A549 (cell line): ENCODE measurements at regions not wholly inside any gene's neighbourhood (a gene's known extent, or its start where the extent isn't known, plus 50 kb on each side); places are given as distances from the start of the nearest gene placed in this dataset.

Experiments used
- ATAC-seq, 2 experiments: fragments of 200-7000 bp in 1 of 2; fragments of >200 bp in 1 of 2; cut with Nextera tagmentation in 1 of 2; cut with Tn5 transposase in 1 of 2; 3 replicates each; pipeline versions ENCODE4 v1.8.0 to v1.9.1; 2018 to 2020; ENCODE audit warnings: mild to moderate bottlenecking in 1 of 2, moderate library complexity in 1 of 2
- CTCF ChIA-PET: fragments of 300-600 bp; sonication (Branson Sonifier 250); formaldehyde crosslinking; extraction: SDS; loops from one replicate; lab custom pipeline; 2021; ENCODE audit warnings: antibody characterized with exemption, inconsistent platforms; lab: Yijun Ruan, JAX
- POLR2A ChIA-PET: fragments of 350-600 bp; formaldehyde crosslinking; extraction: SDS; loops from one replicate; lab custom pipeline; 2021; ENCODE audit warnings: antibody characterized with exemption, inconsistent platforms; lab: Yijun Ruan, JAX
- DNase-seq, 2 experiments: peaks; one replicate each; pipeline versions ENCODE4 v3.0.0 to v3.0.0-alpha.2; 2011 to 2016; ENCODE audit warnings: low read depth in 1 of 2, low spot score in 1 of 2
- FAIRE-seq: peaks from 2 replicates; lab custom pipeline; 2011; peaks lifted over from hg19 to GRCh38; lab: Jason Lieb, UNC
- H3K27ac ChIP-seq, 2 experiments: fragments of >200 bp; sonication (Bioruptor Twin); formaldehyde crosslinking; 3 replicates each; pipeline ENCODE4 v1.5.1; 2016 to 2017
- H3K4me1 ChIP-seq: fragments of >200 bp; sonication (Bioruptor Twin); formaldehyde crosslinking; 3 replicates; pipeline ENCODE4 v1.6.1; 2016
- H3K4me2 ChIP-seq: fragments of >200 bp; sonication (Bioruptor Twin); formaldehyde crosslinking; 3 replicates; pipeline ENCODE4 v1.6.1; 2016
- H3K4me3 ChIP-seq: fragments of >200 bp; sonication (Bioruptor Twin); formaldehyde crosslinking; 3 replicates; pipeline ENCODE4 v1.5.1; 2016
- H3K9me3 ChIP-seq: fragments of >200 bp; sonication (Bioruptor Twin); formaldehyde crosslinking; 3 replicates; pipeline ENCODE4 v1.6.1; 2016
- BHLHE40 ChIP-seq: IDR thresholded peaks from 2 replicates; pipeline ENCODE4 v1.6.1; 2012; ENCODE audit warnings: low read depth, low read length, inconsistent platforms
- CBX8 ChIP-seq: fragments of 200-600 bp; sonication (generic); IDR thresholded peaks from 2 replicates; pipeline ENCODE4 v1.6.1; 2016
- CEBPB ChIP-seq, 2 experiments: fragments of >200 bp in 1 of 2; sonication (Bioruptor Twin) in 1 of 2; formaldehyde crosslinking in 1 of 2; IDR thresholded peaks; 2 replicates each; pipeline ENCODE4 v1.6.1; 2012 to 2016
- EHF ChIP-seq: fragments of 250-450 bp; sonication (Bioruptor Pico); IDR thresholded peaks from 2 replicates; pipeline ENCODE4 v1.5.0; 2020; ENCODE audit warnings: mild to moderate bottlenecking
- EHMT2 ChIP-seq: fragments of 200-600 bp; sonication (generic); IDR thresholded peaks from 2 replicates; pipeline ENCODE4 v1.6.1; 2016; ENCODE audit warnings: antibody characterized with exemption, low read depth, mild to moderate bottlenecking, moderate library complexity
- EP300 ChIP-seq, 2 experiments: fragments of >200 bp; sonication (Bioruptor Twin); formaldehyde crosslinking; IDR thresholded peaks; 2 replicates in 1 of 2; 3 replicates in 1 of 2; pipeline ENCODE4 v1.6.1; 2016 to 2017
- ESRRA ChIP-seq: fragments of 150-350 bp; IDR thresholded peaks from 2 replicates; pipeline ENCODE4 v1.6.1; 2014; ENCODE audit warnings: mild to moderate bottlenecking, low read length, borderline replicate concordance
- FOXS1 ChIP-seq: fragments of 250-450 bp; sonication (Bioruptor Pico); IDR thresholded peaks from 2 replicates; pipeline ENCODE4 v1.5.0; 2020; ENCODE audit warnings: mild to moderate bottlenecking, moderate library complexity
- GATA3 ChIP-seq: IDR thresholded peaks from 2 replicates; pipeline ENCODE4 v1.6.1; 2012; ENCODE audit warnings: borderline replicate concordance
- JUN ChIP-seq, 2 experiments: fragments of >200 bp; sonication (Bioruptor Twin); formaldehyde crosslinking; IDR thresholded peaks; 2 replicates in 1 of 2; 3 replicates in 1 of 2; pipeline ENCODE4 v1.6.1; 2016 to 2017
- JUNB ChIP-seq: fragments of >200 bp; sonication (Bioruptor Twin); formaldehyde crosslinking; IDR thresholded peaks from 2 replicates; pipeline ENCODE4 v1.6.1; 2016
- KDM1A ChIP-seq: fragments of 200-600 bp; sonication (generic); IDR thresholded peaks from 2 replicates; pipeline ENCODE4 v1.6.1; 2016; ENCODE audit warnings: low read depth, mild to moderate bottlenecking
- MYC ChIP-seq: IDR thresholded peaks from 2 replicates; pipeline ENCODE4 v1.6.1; 2012; ENCODE audit warnings: mild to moderate bottlenecking, inconsistent platforms, low read length, improper control_type of control experiment, borderline replicate concordance
- NFE2L2 ChIP-seq: fragments of 150-350 bp; conservative IDR thresholded peaks from 2 replicates; pipeline ENCODE4 v1.6.1; 2014; ENCODE audit warnings: low read length
- NPAS2 ChIP-seq: fragments of 250-450 bp; sonication (Bioruptor Pico); IDR thresholded peaks from 2 replicates; pipeline ENCODE4 v1.8.0; 2022; ENCODE audit warnings: mild to moderate bottlenecking, moderate library complexity, borderline replicate concordance
- NR3C1 ChIP-seq: fragments of >200 bp; sonication (Bioruptor Twin); formaldehyde crosslinking; IDR thresholded peaks from 3 replicates; pipeline ENCODE4 v1.6.1; 2017
- POLR2AphosphoS2 ChIP-seq: conservative IDR thresholded peaks from 2 replicates; pipeline ENCODE4 v1.6.1; 2012; ENCODE audit warnings: low read length, improper control_type of control experiment, inconsistent platforms
- RAD21 ChIP-seq, 2 experiments: fragments of >200 bp in 1 of 2; sonication (Bioruptor Twin) in 1 of 2; formaldehyde crosslinking in 1 of 2; IDR thresholded peaks in 1 of 2; conservative IDR thresholded peaks in 1 of 2; 2 replicates in 1 of 2; 3 replicates in 1 of 2; pipeline ENCODE4 v1.6.1; 2012 to 2018; ENCODE audit warnings: inconsistent platforms in 1 of 2
- TFCP2L1 ChIP-seq: fragments of 250-450 bp; sonication (Bioruptor Pico); IDR thresholded peaks from 2 replicates; pipeline ENCODE4 v1.5.0; 2021; ENCODE audit warnings: mild to moderate bottlenecking
- TP53 ChIP-seq: fragments of 250-450 bp; sonication (Bioruptor Pico); IDR thresholded peaks from 2 replicates; pipeline ENCODE4 v1.5.0; 2021; ENCODE audit warnings: mild to moderate bottlenecking, moderate library complexity
- ZC3H11A ChIP-seq: fragments of 450-650 bp; IDR thresholded peaks from 2 replicates; pipeline ENCODE4 v1.6.1; 2014; ENCODE audit warnings: antibody characterized with exemption, mild to moderate bottlenecking
- ZFP36 ChIP-seq: fragments of 450-650 bp; IDR thresholded peaks from 2 replicates; pipeline ENCODE4 v1.6.1; 2014; ENCODE audit warnings: borderline replicate concordance; ENCODE audit not compliant: partially characterized antibody
- ZSCAN20 ChIP-seq: fragments of 250-450 bp; sonication (Bioruptor Pico); IDR thresholded peaks from 2 replicates; pipeline ENCODE4 v1.8.0; 2022; ENCODE audit warnings: mild to moderate bottlenecking, moderate library complexity
- WGBS: methylation state at CpG from one replicate; pipeline ENCODE4 v1.1.6; 2017; ENCODE audit errors: missing lambda C conversion rate; 5-methylcytosine and 5-hydroxymethylcytosine counted together
- TF ChIP-seq, protein P1 (sequence below): fragments of >200 bp; sonication (Bioruptor Twin); formaldehyde crosslinking; IDR thresholded peaks from 2 replicates; pipeline ENCODE4 v1.6.1; 2016
- TF ChIP-seq, protein P2 (sequence below): fragments of 200-600 bp; sonication (generic); IDR thresholded peaks from 2 replicates; pipeline ENCODE4 v1.6.1; 2016; ENCODE audit warnings: antibody characterized with exemption, mild to moderate bottlenecking, moderate library complexity

DNA sequence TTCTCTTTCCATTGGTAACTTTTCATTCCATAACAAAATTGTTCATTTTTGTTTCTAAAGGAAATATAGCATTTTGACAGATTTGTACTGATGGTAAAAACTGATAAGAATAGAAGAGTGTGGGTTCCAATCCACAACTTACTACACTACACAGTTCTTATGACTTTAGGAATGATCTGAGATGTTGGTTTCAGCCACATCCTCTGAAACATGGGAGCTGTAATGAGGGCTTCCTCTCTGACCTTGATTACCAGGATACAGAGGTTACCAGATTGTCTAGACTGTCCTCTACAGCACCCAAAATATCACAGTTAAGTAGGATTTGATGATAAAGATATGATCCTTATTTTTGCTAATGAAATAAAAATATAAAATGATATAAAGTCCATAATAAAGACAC is 1184.6 kb downstream of the FLRT2 start (continued):
- no peak for TF ChIP-seq ZSCAN20
- no peak for TF ChIP-seq CEBPB (IDR thresholded peaks at IDR 0.05)
- TF ChIP-seq GATA3, result no peak
- no peak for TF ChIP-seq POLR2AphosphoS2
- no peak for TF ChIP-seq NFE2L2
- no peak for TF ChIP-seq CBX8
- TF ChIP-seq EHMT2, result no peak
- no peak for TF ChIP-seq TP53 (CRISPR knock-in tag)
- TF ChIP-seq FOXS1 (CRISPR knock-in tag), result no peak
- TF ChIP-seq, protein P1, sequence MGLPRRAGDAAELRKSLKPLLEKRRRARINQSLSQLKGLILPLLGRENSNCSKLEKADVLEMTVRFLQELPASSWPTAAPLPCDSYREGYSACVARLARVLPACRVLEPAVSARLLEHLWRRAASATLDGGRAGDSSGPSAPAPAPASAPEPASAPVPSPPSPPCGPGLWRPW, result no peak
- TF ChIP-seq, all 56 proteins: peak for 0

DNA sequence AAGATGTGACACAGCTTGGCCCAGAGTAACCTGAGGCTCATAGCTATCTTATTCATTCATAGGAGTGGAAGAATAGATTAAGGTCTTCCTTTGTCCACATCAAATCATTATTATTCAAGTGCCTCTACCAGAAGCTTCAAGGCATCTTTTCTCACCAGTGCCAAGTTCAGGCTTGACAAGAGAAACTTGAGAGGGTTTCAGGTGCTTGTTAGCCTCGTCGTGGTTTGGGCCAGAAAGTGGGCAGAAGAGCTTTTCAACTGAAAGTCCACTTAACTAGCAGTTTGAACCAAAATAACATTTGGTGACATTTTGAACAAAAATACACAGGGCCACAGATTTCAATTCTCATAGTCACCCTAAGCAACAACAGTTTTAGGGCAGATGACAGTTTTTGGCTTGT is 1184.2 kb downstream of the FLRT2 start:
- POLR2A ChIA-PET, result no interaction called here
- FAIRE-seq (no peak), ATAC-seq (no peak), DNase-seq (no peak)
- CTCF ChIA-PET, result no interaction called here
- TF ChIP-seq MYC (no peak), EP300 (IDR thresholded peaks at IDR 0.05) (no peak), NPAS2 (CRISPR knock-in tag) (no peak), ESRRA (no peak), JUNB (no peak), FOXS1 (CRISPR knock-in tag) (no peak), RAD21 (conservative IDR thresholded peaks at IDR 0.05 in 1 of 2, IDR thresholded peaks at IDR 0.05 in 1 of 2) (no peak)
- TF ChIP-seq, protein P2, sequence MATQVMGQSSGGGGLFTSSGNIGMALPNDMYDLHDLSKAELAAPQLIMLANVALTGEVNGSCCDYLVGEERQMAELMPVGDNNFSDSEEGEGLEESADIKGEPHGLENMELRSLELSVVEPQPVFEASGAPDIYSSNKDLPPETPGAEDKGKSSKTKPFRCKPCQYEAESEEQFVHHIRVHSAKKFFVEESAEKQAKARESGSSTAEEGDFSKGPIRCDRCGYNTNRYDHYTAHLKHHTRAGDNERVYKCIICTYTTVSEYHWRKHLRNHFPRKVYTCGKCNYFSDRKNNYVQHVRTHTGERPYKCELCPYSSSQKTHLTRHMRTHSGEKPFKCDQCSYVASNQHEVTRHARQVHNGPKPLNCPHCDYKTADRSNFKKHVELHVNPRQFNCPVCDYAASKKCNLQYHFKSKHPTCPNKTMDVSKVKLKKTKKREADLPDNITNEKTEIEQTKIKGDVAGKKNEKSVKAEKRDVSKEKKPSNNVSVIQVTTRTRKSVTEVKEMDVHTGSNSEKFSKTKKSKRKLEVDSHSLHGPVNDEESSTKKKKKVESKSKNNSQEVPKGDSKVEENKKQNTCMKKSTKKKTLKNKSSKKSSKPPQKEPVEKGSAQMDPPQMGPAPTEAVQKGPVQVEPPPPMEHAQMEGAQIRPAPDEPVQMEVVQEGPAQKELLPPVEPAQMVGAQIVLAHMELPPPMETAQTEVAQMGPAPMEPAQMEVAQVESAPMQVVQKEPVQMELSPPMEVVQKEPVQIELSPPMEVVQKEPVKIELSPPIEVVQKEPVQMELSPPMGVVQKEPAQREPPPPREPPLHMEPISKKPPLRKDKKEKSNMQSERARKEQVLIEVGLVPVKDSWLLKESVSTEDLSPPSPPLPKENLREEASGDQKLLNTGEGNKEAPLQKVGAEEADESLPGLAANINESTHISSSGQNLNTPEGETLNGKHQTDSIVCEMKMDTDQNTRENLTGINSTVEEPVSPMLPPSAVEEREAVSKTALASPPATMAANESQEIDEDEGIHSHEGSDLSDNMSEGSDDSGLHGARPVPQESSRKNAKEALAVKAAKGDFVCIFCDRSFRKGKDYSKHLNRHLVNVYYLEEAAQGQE, result no peak
- 11% methylated on average over 2 of the region's 2 CpGs for WGBS
- Histone ChIP-seq H3K27ac (no peak overlapping the region), H3K4me2 (no peak overlapping the region), H3K4me3 (no peak overlapping the region), H3K9me3 (no peaks in the 10 kb centered on the region), H3K4me1 (no peaks in the 10 kb centered on the region)

DNA sequence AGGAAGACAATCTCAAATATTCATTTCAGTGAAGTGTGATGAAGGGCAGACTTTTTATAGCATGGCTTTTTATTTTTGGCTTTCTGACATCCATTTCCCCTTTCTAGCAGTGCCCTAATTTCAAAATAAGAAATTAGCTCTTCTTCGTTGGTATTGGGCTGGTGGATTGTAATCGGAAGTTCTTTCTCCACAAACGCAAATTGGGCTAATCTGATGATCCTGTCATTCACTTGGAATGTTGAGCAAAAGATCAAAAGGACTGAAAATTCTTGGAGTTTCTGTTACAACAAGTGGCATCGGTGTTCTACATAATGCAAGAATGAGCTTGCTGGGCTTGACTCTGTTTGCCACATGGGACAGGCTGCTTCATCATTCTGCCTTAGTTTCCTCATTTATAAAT is 1182.8 kb downstream of the FLRT2 start:
- TF ChIP-seq TFCP2L1 (CRISPR knock-in tag), result no peak
- TF ChIP-seq KDM1A, result no peak
- no peak for TF ChIP-seq JUN (IDR thresholded peaks at IDR 0.05)
- TF ChIP-seq ZSCAN20, result no peak
- no peak for TF ChIP-seq ZC3H11A
- TF ChIP-seq MYC, result no peak
- no peak for TF ChIP-seq BHLHE40
- no peak for TF ChIP-seq ZFP36
- TF ChIP-seq CEBPB (IDR thresholded peaks at IDR 0.05), result no peak
- TF ChIP-seq EHF (CRISPR knock-in tag), result no peak
- TF ChIP-seq JUNB, result no peak
- TF ChIP-seq NR3C1, result no peak
- TF ChIP-seq GATA3, result no peak
- TF ChIP-seq, all 56 proteins: peak for 0
- Histone ChIP-seq H3K4me2 (no peak overlapping the region), H3K4me3 (no peak overlapping the region), H3K4me1 (no peaks in the 10 kb centered on the region), H3K9me3 (no peaks in the 10 kb centered on the region), H3K27ac (no peak overlapping the region)
- ChIA-PET CTCF (no interaction called here), POLR2A (no interaction called here)
- no peak for DNase-seq
- 1% methylated on average over 4 of the region's 4 CpGs for WGBS
- no peak for FAIRE-seq
- ATAC-seq, result no peak
